ENCODE measurements at regions not wholly inside any gene's neighbourhood (a gene's known extent, or its start where the extent isn't known, plus 50 kb on each side); places are given as distances from the start of the nearest gene placed in this dataset.
"Not testable (repeated sequence)": the region's sequence is repeated elsewhere in the genome, so short reads cannot be mapped to it uniquely, and the experiment has no call there.

DNA sequence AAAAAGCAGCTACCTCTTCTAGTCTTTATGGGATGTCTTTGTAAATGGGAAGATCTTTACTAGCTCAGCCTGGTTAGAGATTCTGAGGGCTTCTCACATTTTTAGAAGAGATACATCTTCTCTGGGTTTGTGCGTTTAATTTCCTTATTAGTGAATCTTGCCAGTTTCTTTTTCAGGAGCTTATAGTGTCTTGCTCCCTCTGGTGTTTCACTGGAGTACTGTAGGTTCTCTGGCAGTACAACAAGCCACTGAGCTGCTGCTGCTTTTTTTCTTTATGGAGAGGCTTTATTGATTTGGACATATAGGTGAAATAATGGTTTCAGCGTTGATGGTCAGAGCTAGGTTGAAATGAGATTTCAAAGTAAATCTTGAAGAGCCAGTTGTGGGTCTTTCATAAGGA, 82.9 kb downstream of the LAS1L start:
- Histone ChIP-seq H3K36me3 (no peaks in the 10 kb centered on the region), H3K4me1 (no peaks in the 10 kb centered on the region), H3K27ac (no peak overlapping the region), H3K4me3 (no peak overlapping the region), H3K9me3 (no peaks in the 10 kb centered on the region), H3K27me3 (no peaks in the 10 kb centered on the region)
- no peak for DNase-seq
- TF ChIP-seq, protein P1, sequence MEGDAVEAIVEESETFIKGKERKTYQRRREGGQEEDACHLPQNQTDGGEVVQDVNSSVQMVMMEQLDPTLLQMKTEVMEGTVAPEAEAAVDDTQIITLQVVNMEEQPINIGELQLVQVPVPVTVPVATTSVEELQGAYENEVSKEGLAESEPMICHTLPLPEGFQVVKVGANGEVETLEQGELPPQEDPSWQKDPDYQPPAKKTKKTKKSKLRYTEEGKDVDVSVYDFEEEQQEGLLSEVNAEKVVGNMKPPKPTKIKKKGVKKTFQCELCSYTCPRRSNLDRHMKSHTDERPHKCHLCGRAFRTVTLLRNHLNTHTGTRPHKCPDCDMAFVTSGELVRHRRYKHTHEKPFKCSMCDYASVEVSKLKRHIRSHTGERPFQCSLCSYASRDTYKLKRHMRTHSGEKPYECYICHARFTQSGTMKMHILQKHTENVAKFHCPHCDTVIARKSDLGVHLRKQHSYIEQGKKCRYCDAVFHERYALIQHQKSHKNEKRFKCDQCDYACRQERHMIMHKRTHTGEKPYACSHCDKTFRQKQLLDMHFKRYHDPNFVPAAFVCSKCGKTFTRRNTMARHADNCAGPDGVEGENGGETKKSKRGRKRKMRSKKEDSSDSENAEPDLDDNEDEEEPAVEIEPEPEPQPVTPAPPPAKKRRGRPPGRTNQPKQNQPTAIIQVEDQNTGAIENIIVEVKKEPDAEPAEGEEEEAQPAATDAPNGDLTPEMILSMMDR (IDR thresholded peaks at IDR 0.05) = peak in 4 of 6 experiments; percentile 22 to 56 (median 54)
- TF ChIP-seq POLR2A (IDR thresholded peaks at IDR 0.05) = no peak

DNA sequence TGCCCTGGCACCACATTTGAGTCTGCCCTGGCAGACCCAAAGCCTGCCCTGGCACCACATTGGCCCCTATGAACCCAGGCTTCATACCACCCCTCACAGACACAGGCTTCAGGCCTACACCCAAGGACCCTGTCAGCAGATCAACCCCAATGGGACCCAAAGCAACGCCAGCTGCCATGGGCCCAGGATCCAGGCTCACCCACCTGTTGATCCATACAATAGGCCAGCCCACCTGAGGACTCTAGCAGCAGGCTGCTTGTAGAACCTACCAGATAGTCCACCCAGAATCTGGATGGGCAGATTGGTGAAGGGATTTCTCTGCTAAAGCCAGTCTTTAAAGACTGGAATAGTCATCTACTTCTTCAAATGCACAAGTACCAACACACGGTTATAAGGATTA, 114.4 kb downstream of the LAS1L start:
- no peaks in the 10 kb centered on the region for H3K4me1 ChIP-seq
- no peaks in the 10 kb centered on the region for H3K27me3 ChIP-seq
- no peak for DNase-seq
- TF ChIP-seq POLR2A (IDR thresholded peaks at IDR 0.05) = no peak
- TF ChIP-seq, protein P1 (IDR thresholded peaks at IDR 0.05) = no peak
- no peaks in the 10 kb centered on the region for H3K9me3 ChIP-seq
- H3K4me3 ChIP-seq = no peak overlapping the region
- no peak overlapping the region for H3K27ac ChIP-seq
- no peaks in the 10 kb centered on the region for H3K36me3 ChIP-seq

GRCh38 chrX:65407662-65408061, 126.9 kb downstream of the LAS1L start:
- DNase-seq = peak in 1 of 3 donors; percentile 6
- H3K9me3 ChIP-seq, H3K27ac ChIP-seq, H3K27me3 ChIP-seq, H3K36me3 ChIP-seq, H3K4me1 ChIP-seq: not testable (repeated sequence)
- peak overlapping the region in 2 of 4 donors; percentile 23 to 36 for H3K4me3 ChIP-seq

DNA sequence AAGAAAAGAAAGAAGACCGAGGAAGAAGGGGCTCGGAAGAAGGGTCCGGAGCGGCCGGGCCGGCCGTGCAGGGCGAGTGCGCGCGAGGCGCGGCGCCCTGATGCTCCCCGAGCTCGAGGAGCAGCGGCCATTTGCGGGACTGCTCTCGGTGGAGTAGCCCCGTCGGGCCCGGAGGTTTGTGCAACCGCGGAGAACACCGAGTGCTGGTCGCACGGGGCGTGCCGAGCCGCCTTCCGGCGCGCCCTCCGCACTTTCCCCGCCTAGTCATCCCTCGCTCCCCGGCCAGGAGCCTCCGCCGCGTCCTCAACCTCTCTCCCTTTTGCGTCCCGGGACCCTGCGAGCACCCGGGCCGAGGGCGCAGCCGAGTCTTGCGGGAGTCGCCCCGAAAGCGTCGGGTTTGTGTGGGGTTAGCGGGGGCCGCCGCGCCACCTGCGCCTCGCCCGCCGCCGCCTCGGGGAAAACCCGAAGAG, 127.4 kb downstream of the LAS1L start:
- Histone ChIP-seq H3K27ac (no peak overlapping the region), H3K4me3 (peak overlapping the region in 3 of 4 donors; percentile 22 to 36 (median 23)), H3K4me1 (no peaks in the 10 kb centered on the region), H3K27me3 (no peaks in the 10 kb centered on the region), H3K36me3 (no peaks in the 10 kb centered on the region), H3K9me3 (no peaks in the 10 kb centered on the region)
- peak in 1 of 3 donors; percentile 43 for DNase-seq
- TF ChIP-seq POLR2A (IDR thresholded peaks at IDR 0.05) = no peak
- TF ChIP-seq, protein P1 (IDR thresholded peaks at IDR 0.05) = no peak

DNA sequence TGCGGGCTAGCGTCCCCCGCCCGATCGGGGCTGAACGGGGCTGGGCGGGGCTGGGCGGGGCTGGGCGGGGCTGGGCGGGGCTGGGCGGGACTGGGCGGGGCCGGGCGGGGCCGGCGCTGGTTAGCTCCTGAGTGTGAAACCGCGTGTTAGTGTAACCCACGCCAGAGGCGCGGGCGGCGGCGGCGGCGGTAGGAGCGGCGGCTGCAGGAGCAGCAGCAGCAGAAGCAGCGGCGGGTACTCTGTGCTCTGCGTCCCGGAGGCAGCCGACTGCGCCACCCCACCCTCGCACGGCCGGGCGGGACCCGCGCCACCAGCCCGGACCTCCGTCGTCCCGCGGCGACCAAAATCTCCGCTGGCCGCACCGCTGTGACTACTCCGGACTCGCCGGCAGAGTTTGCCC, 128.1 kb downstream of the LAS1L start:
- H3K4me1 ChIP-seq = no peaks in the 10 kb centered on the region
- DNase-seq = peak in 1 of 3 donors; percentile 42

GRCh38 chrX:65392284-65392683, 142.3 kb downstream of the LAS1L start:
- Histone ChIP-seq H3K27ac (no peak overlapping the region), H3K27me3 (no peaks in the 10 kb centered on the region), H3K4me1 (no peaks in the 10 kb centered on the region), H3K36me3 (no peaks in the 10 kb centered on the region), H3K4me3 (no peak overlapping the region), H3K9me3 (peaks cover 0 to 6% (median 0%) of the 10 kb centered on the region in 4 donors)
- no peak for DNase-seq
- TF ChIP-seq POLR2A (IDR thresholded peaks at IDR 0.05) = no peak
- TF ChIP-seq, protein P1 (IDR thresholded peaks at IDR 0.05) = no peak

More for the DNA sequence above, 128.1 kb downstream of the LAS1L start:
- H3K4me3 ChIP-seq = peak overlapping the region in 2 of 4 donors; percentile 9 to 36
- TF ChIP-seq, protein P1 (IDR thresholded peaks at IDR 0.05) = no peak
- TF ChIP-seq POLR2A (IDR thresholded peaks at IDR 0.05) = no peak
- no peaks in the 10 kb centered on the region for H3K36me3 ChIP-seq
- no peaks in the 10 kb centered on the region for H3K9me3 ChIP-seq
- H3K27me3 ChIP-seq = no peaks in the 10 kb centered on the region
- no peak overlapping the region for H3K27ac ChIP-seq

DNA sequence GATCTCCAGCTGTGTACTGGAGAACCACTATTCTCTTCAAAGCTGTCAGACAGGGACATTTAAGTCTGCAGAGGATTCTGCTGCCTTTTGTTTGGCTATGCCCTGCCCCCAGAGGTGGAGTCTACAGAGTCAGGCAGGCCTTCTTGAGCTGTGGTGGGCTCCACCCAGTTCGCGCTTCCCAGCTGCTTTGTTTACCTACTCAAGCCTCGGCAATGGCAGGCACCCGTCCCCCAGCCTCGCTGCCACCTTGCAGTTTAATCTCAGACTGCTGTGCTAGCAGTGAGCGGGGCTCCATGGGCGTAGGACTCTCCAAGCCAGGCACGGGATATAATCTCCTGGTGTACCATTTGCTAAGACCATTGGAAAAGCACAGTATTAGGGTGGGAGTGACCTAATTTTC, 145.5 kb downstream of the LAS1L start:
- H3K27me3 ChIP-seq, DNase-seq, H3K9me3 ChIP-seq: not testable (repeated sequence)

More for the DNA sequence above, 145.5 kb downstream of the LAS1L start:
- H3K4me1 ChIP-seq, H3K4me3 ChIP-seq, H3K36me3 ChIP-seq, H3K27ac ChIP-seq: not testable (repeated sequence)
